ENCODE measurements at regions not wholly inside any gene's neighbourhood (a gene's known extent, or its start where the extent isn't known, plus 50 kb on each side); places are given as distances from the start of the nearest gene placed in this dataset.

DNA sequence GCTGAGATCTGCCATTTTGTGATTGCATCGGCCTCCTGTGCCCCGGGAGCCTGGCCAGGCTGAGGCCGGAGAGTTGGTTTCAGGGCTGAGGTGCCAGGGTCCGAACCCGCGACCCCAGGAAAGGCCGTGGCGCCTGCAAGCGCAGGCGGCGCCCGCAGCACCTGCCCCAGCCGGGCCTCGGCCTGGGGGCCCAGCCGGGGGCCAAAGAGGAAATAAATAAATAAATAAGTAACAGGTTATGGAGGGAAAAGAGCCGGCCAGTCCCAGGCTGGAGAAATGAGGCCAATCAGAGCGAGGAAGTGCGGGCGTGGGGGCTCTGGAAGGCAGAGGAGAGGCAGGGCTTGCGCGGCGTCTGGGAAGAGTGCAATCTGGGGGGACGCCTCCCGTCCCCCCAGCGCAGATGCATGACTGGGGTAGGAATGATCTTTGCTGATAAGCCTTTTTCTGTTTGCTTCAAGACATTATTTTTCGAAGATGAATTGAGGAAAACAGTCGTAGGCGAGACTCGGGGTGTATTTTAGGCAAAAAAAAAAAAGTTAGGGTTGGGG lies 145.6 kb upstream of the ZNF536 start:
- TF ChIP-seq CHD1 (IDR thresholded peaks at IDR 0.05; ENCODE audit: low read depth, low read length) (no peak), EZH2 (IDR thresholded peaks at IDR 0.05; ENCODE audit: borderline replicate concordance, control insufficient read depth, low read depth, low read length) (no peak), EED (IDR thresholded peaks at IDR 0.05; ENCODE audit: low read depth) (no peak), RFX5 (IDR thresholded peaks at IDR 0.05; ENCODE audit: low read depth, low read length) (no peak), KAT2A (conservative IDR thresholded peaks at IDR 0.05; ENCODE audit: control insufficient read depth, low read depth, low read length) (no peak), ZNF274 (IDR thresholded peaks at IDR 0.05; ENCODE audit: insufficient read depth, insufficient read length) (no peak), SMC3 (IDR thresholded peaks at IDR 0.05; ENCODE audit: borderline replicate concordance, low read length) (no peak), POLR2A (IDR thresholded peaks at IDR 0.05; ENCODE audit: low read depth, low read length) (no peak), YY1 (IDR thresholded peaks at IDR 0.05; ENCODE audit: low read depth, low read length) (no peak)
- TF ChIP-seq, protein P1, sequence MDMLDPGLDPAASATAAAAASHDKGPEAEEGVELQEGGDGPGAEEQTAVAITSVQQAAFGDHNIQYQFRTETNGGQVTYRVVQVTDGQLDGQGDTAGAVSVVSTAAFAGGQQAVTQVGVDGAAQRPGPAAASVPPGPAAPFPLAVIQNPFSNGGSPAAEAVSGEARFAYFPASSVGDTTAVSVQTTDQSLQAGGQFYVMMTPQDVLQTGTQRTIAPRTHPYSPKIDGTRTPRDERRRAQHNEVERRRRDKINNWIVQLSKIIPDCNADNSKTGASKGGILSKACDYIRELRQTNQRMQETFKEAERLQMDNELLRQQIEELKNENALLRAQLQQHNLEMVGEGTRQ (IDR thresholded peaks at IDR 0.05; ENCODE audit: borderline replicate concordance, low read depth, low read length) = no peak
- TF ChIP-seq, protein P2, sequence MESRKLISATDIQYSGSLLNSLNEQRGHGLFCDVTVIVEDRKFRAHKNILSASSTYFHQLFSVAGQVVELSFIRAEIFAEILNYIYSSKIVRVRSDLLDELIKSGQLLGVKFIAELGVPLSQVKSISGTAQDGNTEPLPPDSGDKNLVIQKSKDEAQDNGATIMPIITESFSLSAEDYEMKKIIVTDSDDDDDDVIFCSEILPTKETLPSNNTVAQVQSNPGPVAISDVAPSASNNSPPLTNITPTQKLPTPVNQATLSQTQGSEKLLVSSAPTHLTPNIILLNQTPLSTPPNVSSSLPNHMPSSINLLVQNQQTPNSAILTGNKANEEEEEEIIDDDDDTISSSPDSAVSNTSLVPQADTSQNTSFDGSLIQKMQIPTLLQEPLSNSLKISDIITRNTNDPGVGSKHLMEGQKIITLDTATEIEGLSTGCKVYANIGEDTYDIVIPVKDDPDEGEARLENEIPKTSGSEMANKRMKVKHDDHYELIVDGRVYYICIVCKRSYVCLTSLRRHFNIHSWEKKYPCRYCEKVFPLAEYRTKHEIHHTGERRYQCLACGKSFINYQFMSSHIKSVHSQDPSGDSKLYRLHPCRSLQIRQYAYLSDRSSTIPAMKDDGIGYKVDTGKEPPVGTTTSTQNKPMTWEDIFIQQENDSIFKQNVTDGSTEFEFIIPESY (IDR thresholded peaks at IDR 0.05) = no peak
- TF ChIP-seq, protein P3, sequence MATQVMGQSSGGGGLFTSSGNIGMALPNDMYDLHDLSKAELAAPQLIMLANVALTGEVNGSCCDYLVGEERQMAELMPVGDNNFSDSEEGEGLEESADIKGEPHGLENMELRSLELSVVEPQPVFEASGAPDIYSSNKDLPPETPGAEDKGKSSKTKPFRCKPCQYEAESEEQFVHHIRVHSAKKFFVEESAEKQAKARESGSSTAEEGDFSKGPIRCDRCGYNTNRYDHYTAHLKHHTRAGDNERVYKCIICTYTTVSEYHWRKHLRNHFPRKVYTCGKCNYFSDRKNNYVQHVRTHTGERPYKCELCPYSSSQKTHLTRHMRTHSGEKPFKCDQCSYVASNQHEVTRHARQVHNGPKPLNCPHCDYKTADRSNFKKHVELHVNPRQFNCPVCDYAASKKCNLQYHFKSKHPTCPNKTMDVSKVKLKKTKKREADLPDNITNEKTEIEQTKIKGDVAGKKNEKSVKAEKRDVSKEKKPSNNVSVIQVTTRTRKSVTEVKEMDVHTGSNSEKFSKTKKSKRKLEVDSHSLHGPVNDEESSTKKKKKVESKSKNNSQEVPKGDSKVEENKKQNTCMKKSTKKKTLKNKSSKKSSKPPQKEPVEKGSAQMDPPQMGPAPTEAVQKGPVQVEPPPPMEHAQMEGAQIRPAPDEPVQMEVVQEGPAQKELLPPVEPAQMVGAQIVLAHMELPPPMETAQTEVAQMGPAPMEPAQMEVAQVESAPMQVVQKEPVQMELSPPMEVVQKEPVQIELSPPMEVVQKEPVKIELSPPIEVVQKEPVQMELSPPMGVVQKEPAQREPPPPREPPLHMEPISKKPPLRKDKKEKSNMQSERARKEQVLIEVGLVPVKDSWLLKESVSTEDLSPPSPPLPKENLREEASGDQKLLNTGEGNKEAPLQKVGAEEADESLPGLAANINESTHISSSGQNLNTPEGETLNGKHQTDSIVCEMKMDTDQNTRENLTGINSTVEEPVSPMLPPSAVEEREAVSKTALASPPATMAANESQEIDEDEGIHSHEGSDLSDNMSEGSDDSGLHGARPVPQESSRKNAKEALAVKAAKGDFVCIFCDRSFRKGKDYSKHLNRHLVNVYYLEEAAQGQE (IDR thresholded peaks at IDR 0.05; ENCODE audit: low read depth, low read length) = no peak
- TF ChIP-seq, protein P4, sequence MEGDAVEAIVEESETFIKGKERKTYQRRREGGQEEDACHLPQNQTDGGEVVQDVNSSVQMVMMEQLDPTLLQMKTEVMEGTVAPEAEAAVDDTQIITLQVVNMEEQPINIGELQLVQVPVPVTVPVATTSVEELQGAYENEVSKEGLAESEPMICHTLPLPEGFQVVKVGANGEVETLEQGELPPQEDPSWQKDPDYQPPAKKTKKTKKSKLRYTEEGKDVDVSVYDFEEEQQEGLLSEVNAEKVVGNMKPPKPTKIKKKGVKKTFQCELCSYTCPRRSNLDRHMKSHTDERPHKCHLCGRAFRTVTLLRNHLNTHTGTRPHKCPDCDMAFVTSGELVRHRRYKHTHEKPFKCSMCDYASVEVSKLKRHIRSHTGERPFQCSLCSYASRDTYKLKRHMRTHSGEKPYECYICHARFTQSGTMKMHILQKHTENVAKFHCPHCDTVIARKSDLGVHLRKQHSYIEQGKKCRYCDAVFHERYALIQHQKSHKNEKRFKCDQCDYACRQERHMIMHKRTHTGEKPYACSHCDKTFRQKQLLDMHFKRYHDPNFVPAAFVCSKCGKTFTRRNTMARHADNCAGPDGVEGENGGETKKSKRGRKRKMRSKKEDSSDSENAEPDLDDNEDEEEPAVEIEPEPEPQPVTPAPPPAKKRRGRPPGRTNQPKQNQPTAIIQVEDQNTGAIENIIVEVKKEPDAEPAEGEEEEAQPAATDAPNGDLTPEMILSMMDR (IDR thresholded peaks at IDR 0.05 in 2 of 3, conservative IDR thresholded peaks at IDR 0.05 in 1 of 3; ENCODE audit: control insufficient read depth in 2 of 3, extremely low read depth in 1 of 3, insufficient read depth in 1 of 3, low read depth in 3 of 3, low read length in 3 of 3) = no peak
